Kidney epithelial cell (primary cell): ENCODE measurements at regions not wholly inside any gene's neighbourhood (a gene's known extent, or its start where the extent isn't known, plus 50 kb on each side); places are given as distances from the start of the nearest gene placed in this dataset.
"Not testable (repeated sequence)": the region's sequence is repeated elsewhere in the genome, so short reads cannot be mapped to it uniquely, and the experiment has no call there.

ENCODE experiments used
- DNase-seq: peaks from one replicate; pipeline ENCODE4 v3.0.0-alpha.2; 2010; ENCODE audit warnings: low read depth
- H3K27me3 ChIP-seq: 2 replicates; pipeline ENCODE4 v1.6.0; 2011; ENCODE audit warnings: low read length; ENCODE audit not compliant: control insufficient read depth, insufficient read depth
- H3K36me3 ChIP-seq: 2 replicates; pipeline ENCODE4 v1.5.1; 2011; ENCODE audit warnings: low read length; ENCODE audit not compliant: control insufficient read depth, insufficient read depth
- H3K4me3 ChIP-seq: 2 replicates; pipeline ENCODE4 v1.5.1; 2011; ENCODE audit warnings: low read depth, mild to moderate bottlenecking, control low read depth, low read length
- TF ChIP-seq, protein P1 (sequence below): IDR thresholded peaks from 2 replicates; pipeline ENCODE4 v1.5.1; 2011; ENCODE audit warnings: mild to moderate bottlenecking, moderate library complexity, low read length, control low read depth, inconsistent platforms; ENCODE audit not compliant: insufficient read depth, poor library complexity, severe bottlenecking

DNA sequence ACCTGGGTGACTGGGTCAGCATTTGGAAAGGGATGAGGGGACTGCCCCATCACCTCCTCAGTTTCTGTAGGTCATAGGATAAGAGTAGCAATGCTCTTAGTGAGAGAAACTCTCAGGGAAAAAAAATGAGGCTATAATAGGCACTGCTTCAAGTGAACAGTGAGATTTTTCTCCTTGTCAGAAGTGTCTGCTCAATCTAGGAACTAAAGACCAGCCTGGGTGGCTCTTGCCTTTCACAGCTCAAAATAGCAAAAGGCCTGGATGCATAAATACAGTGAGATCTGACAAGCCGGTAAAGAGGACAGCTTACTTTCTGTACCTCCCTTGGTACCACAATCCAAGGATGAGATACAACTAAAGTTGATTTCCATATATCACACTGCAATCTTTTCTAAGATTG is 205.6 kb upstream of the ANO5 start:
- H3K27me3 ChIP-seq = no peaks in the 10 kb centered on the region
- no peak for DNase-seq

DNA sequence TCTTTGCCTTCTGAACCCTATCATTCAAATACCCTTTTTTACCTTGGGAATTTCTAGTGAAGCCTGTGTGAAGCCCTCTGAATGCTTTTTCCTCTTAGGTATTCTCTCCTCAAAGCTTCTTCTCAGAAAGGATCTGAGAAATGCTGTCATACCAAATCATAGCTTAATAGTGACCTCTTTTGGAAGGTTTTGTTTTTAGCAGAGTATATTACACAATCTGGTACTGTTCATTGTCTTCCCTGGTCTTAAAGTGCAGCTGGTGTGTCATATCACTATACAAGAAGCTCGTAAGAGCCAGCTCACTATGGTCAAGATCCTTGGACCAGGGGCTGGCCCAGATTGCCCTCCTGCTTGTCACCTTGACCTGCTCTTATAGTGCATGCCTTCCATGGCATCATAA is 204.4 kb upstream of the ANO5 start:
- TF ChIP-seq, protein P1, sequence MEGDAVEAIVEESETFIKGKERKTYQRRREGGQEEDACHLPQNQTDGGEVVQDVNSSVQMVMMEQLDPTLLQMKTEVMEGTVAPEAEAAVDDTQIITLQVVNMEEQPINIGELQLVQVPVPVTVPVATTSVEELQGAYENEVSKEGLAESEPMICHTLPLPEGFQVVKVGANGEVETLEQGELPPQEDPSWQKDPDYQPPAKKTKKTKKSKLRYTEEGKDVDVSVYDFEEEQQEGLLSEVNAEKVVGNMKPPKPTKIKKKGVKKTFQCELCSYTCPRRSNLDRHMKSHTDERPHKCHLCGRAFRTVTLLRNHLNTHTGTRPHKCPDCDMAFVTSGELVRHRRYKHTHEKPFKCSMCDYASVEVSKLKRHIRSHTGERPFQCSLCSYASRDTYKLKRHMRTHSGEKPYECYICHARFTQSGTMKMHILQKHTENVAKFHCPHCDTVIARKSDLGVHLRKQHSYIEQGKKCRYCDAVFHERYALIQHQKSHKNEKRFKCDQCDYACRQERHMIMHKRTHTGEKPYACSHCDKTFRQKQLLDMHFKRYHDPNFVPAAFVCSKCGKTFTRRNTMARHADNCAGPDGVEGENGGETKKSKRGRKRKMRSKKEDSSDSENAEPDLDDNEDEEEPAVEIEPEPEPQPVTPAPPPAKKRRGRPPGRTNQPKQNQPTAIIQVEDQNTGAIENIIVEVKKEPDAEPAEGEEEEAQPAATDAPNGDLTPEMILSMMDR = no peak
- DNase-seq = no peak
- no peaks in the 10 kb centered on the region for H3K27me3 ChIP-seq
- H3K4me3 ChIP-seq = no peak overlapping the region
- H3K36me3 ChIP-seq = no peaks in the 10 kb centered on the region

More for the DNA sequence above, 205.6 kb upstream of the ANO5 start:
- Histone ChIP-seq H3K4me3 (no peak overlapping the region), H3K36me3 (no peaks in the 10 kb centered on the region)
- TF ChIP-seq, protein P1 = no peak

DNA sequence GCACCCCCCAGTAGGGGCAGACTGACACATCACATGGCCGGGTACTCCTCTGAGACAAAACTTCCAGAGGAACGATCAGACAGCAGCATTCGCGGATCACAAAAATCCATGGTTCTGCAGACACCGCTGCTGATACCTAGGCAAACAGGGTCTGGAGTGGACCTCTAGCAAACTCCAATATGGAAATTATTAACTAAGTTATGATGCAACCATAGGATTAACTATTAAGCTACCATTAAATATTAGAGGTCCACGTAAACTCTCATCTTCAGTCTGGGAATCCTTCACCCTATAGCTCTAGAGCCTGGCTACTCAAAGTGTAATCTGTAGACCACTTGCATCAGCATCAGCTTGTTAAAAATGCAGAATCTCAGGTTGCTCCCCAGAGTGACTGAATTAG is 191.1 kb upstream of the ANO5 start:
- H3K4me3 ChIP-seq, H3K36me3 ChIP-seq, DNase-seq, H3K27me3 ChIP-seq: not testable (repeated sequence)

DNA sequence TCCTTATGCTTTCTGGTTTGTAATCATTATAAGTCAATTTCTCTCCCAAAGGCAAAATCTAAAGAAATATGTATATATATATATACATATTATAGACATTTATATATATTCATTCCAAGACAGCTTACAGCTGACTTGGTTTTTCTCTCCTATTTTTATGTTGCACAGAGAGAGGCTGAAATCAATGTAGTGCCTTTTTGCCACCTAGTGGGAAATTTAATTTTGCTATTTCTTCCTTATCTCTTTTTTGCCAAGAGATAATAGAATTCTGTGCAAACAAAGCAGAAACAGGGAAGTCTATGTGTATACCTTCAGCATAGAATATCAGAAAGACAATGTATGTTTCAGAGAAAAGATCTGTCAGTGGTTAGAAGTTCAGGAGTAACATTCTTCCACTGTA is 186.0 kb upstream of the ANO5 start:
- TF ChIP-seq, protein P1 = no peak
- H3K27me3 ChIP-seq = no peaks in the 10 kb centered on the region
- no peak overlapping the region for H3K4me3 ChIP-seq
- no peaks in the 10 kb centered on the region for H3K36me3 ChIP-seq
- no peak for DNase-seq

DNA sequence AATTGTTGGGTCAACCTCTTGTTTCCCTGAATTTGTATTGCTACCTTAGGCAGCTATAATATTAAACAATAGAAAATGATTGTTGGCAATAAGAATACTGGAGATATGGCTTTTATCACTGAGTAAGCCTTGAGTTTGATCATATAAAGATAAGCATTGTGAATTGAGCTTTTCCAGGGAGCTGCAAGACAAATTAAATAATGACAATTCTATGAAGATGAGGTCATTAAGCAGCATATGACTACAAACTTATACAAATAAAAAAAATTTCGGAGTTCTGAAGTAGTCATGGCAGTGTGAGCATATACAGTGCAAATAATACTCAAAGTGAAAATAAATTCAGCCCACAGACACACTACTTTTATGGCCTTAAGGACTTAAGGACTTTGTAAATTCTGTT is 161.1 kb upstream of the ANO5 start:
- TF ChIP-seq, protein P1 = no peak
- no peak overlapping the region for H3K4me3 ChIP-seq
- H3K27me3 ChIP-seq = no peaks in the 10 kb centered on the region
- DNase-seq = no peak
- H3K36me3 ChIP-seq = no peaks in the 10 kb centered on the region

DNA sequence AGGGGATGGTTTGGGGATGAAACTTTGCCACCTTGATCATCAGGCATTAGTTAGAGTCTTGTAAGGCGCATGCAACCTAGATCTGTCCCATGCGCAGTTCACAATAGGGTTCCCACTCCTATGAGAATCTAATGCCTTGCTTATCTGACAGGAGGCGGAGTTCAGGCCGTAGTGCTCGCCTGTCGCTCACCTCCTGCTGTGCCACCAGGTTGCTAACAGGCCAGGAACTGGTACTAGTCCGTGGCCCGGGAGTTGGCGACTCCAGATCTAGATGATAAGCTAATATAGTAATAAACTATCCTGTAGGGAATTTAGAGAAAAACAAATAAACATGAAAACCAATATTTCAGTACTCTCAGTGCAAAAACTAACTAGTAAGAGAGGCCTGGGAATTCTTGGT is 155.4 kb upstream of the ANO5 start:
- H3K27me3 ChIP-seq = no peaks in the 10 kb centered on the region
- TF ChIP-seq, protein P1 = no peak
- no peak overlapping the region for H3K4me3 ChIP-seq
- no peak for DNase-seq
- no peaks in the 10 kb centered on the region for H3K36me3 ChIP-seq
